ENCODE measurements at regions not wholly inside any gene's neighbourhood (a gene's known extent, or its start where the extent isn't known, plus 50 kb on each side); places are given as distances from the start of the nearest gene placed in this dataset.

GRCh38 chr2:173588931-173589369 lies 234.3 kb downstream of the CDCA7 start:
- DNase-seq (ENCODE audit: low read depth in 2 of 2): no peak

GRCh38 chr2:173589604-173590275 lies 235.1 kb downstream of the CDCA7 start:
- no peak for DNase-seq (ENCODE audit: low read depth in 2 of 2)

GRCh38 chr2:173590276-173590861 lies 235.7 kb downstream of the CDCA7 start:
- no peak for DNase-seq (ENCODE audit: low read depth in 2 of 2)

- no peak for DNase-seq (ENCODE audit: low read depth in 2 of 2)
Measured at GRCh38 chr2:173593109-173593508, 238.4 kb downstream of the CDCA7 start.

DNA sequence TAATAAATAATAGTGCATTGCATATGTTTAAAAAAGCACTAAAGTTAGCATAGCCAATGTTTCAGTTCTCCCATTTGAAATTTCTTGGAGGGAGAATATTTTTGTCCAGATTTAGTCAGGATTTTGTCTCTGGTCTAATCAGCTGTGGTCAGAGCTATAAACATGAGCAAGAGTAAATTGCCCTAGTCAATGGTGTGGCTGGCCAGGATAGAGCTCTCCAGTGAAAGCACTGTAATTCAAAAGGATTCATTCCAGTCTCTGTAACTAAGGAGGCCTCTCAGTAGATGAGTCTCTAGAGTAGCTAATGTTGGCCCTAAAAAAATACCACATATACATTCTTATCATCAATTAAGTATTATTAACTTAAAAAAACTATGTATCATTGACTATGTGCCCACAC lies 241.6 kb downstream of the CDCA7 start:
- DNase-seq (ENCODE audit: low read depth in 2 of 2): no peak

DNA sequence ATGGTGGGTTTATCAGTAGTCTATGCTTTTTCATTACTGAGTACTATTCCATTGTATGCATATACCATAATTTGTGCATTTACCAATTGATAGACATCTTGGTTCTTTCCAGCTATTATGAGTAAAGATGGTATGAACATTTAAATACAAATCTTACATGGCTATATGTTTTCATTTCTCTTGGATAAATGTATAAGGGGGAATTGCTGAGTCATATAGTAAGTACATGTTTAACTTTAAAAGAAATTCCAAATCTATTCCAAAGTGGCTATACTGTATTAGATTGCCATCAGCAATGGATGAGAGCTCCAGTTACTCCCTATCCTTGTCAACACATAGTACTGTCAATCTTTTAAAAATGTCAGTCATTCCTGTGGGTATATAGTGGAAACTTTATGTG lies 243.9 kb downstream of the CDCA7 start:
- DNase-seq (ENCODE audit: low read depth in 2 of 2): no peak

GRCh38 chr2:173599821-173600359 lies 245.2 kb downstream of the CDCA7 start:
- DNase-seq (ENCODE audit: low read depth in 2 of 2): no peak

DNA sequence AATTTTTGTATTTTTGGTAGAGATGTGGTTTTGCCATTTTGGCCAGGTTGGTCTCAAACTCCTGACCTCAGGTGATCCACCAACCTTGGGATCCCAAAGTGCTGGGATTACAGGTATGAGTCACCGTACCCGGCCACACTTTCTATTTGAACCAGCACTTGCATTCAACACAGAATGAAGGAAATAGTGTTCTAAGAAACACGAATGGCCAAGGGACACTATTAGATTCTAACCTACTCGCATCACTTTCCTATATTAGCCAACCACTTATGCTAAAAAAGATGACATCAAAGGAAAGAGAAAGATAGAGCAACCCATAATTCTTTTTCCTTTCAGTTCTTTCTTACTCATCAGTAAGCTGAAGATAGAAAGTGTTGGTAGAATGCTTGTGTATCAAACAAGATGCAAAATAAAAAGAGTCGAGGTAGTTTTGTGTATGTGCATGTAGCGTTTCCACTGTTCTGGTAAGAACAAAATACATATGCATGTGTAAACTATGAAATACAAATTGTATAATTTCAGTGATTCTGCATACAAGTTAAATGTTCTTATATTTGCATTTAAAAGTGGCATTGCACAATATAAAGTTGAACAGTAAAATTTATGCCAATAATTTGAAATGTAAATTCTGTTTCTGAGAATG lies 247.6 kb downstream of the CDCA7 start:
- DNase-seq (ENCODE audit: low read depth in 2 of 2): no peak

- no peak for DNase-seq (ENCODE audit: low read depth in 2 of 2)
Measured at GRCh38 chr2:173605994-173606393, 251.3 kb downstream of the CDCA7 start.

- no peak for DNase-seq (ENCODE audit: low read depth in 2 of 2)
Measured at GRCh38 chr2:173606619-173607248, 252.1 kb downstream of the CDCA7 start.

GRCh38 chr2:173607606-173608311 lies 253.1 kb downstream of the CDCA7 start:
- no peak for DNase-seq (ENCODE audit: low read depth in 2 of 2)

DNA sequence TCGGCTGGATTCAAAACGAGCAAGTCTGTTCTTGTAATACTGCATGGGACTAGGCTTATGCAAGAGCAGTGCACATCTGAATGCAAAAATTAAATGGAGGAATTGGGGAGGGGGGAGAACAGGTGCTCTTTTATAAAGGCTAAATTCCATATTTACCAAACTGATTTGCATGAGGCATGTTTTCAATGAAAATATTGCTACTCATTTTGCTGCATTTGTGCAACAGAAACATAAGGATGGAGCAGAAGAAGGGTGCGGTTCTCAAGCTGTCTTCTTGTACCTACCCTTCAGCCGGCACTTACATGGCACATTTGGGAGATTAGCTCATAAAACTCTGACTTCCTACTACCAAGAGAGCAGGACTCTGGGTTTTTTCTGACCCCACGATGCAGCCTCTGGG lies 256.4 kb downstream of the CDCA7 start:
- DNase-seq (ENCODE audit: low read depth in 2 of 2): no peak

GRCh38 chr2:173612354-173612753 lies 257.7 kb downstream of the CDCA7 start:
- DNase-seq (ENCODE audit: low read depth in 2 of 2): no peak

GRCh38 chr2:173613386-173613785 lies 258.7 kb downstream of the CDCA7 start:
- DNase-seq (ENCODE audit: low read depth in 2 of 2): no peak

- DNase-seq (ENCODE audit: low read depth in 2 of 2): no peak
Measured at GRCh38 chr2:173614265-173614930, 259.7 kb downstream of the CDCA7 start.

- DNase-seq (ENCODE audit: low read depth in 2 of 2): no peak
Measured at GRCh38 chr2:173623438-173624319, 269.0 kb downstream of the CDCA7 start.

DNA sequence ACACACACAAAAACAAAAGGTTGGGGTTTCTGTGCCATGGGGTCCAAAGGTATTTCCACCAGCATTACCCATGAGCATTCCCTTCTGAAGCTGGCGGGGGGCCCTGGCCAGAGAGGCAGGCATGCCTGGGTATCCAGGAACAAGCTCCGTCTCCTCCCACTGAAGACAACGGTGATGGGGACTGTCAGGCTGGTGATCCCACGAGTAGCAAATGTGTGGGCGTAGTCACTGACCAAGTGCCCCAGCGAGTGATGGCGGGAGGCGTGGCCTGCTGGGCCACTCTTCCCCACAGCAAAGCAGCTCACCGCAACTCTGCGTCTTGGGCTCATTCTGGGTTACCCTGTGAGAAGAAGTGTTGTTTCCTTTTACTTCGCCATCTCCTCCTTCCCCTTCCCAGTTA lies 270.6 kb downstream of the CDCA7 start:
- DNase-seq (ENCODE audit: low read depth in 2 of 2): no peak

- no peak for DNase-seq (ENCODE audit: low read depth in 2 of 2)
Measured at GRCh38 chr2:173629076-173629475, 274.4 kb downstream of the CDCA7 start.

- DNase-seq (ENCODE audit: low read depth in 2 of 2): no peak
Measured at GRCh38 chr2:173630425-173631126, 275.9 kb downstream of the CDCA7 start.

GRCh38 chr2:173631127-173631460 lies 276.4 kb downstream of the CDCA7 start:
- no peak for DNase-seq (ENCODE audit: low read depth in 2 of 2)

Measured in stimulated activated CD4-positive, alpha-beta T cell treated with anti-CD3 and anti-CD28 coated beads, Interleukin-15, amount 100 ng/mL, for 48 hours (primary cell).